H1 (cell line): ENCODE measurements at regions not wholly inside any gene's neighbourhood (a gene's known extent, or its start where the extent isn't known, plus 50 kb on each side); places are given as distances from the start of the nearest gene placed in this dataset.

Experiments used
- CTCF ChIA-PET: fragments of 300-600 bp; sonication (Branson Sonifier 250); formaldehyde crosslinking; loops from one replicate; lab custom pipeline; 2021; ENCODE audit not compliant: partially characterized antibody; lab: Charles Lee
- POLR2A ChIA-PET: fragments of 300-600 bp; sonication (Branson Sonifier 250); formaldehyde crosslinking; loops from one replicate; lab custom pipeline; 2021; ENCODE audit warnings: inconsistent platforms; ENCODE audit not compliant: partially characterized antibody; lab: Charles Lee
- DNase-seq, 2 experiments: peaks; one replicate each; pipeline versions ENCODE4 v3.0.0 to v3.0.0-alpha.2; 2010 to 2022; ENCODE audit warnings: low spot score in 2 of 2, low read depth in 1 of 2, mixed read lengths in 1 of 2
- FAIRE-seq: peaks from 2 replicates; lab custom pipeline; 2011; peaks lifted over from hg19 to GRCh38; lab: Jason Lieb, UNC
- H2AFZ ChIP-seq: 2 replicates; pipeline ENCODE4 v1.8.1; 2012; ENCODE audit warnings: low read length, inconsistent platforms
- H2AK5ac ChIP-seq: 2 replicates; pipeline ENCODE4 v1.6.1; 2013; ENCODE audit warnings: low read depth, low read length
- H2BK120ac ChIP-seq: replicated peaks from 2 replicates; pipeline ENCODE3; 2013; ENCODE audit warnings: low read depth, low read length, inconsistent platforms
- H2BK12ac ChIP-seq: 2 replicates; pipeline ENCODE4 v1.6.1; 2013; ENCODE audit warnings: low read depth, low read length
- H2BK15ac ChIP-seq: 2 replicates; pipeline ENCODE4 v1.6.1; 2013; ENCODE audit warnings: low read length
- H2BK20ac ChIP-seq: 2 replicates; pipeline ENCODE4 v1.6.1; 2013; ENCODE audit warnings: low read length
- H2BK5ac ChIP-seq: 2 replicates; pipeline ENCODE4 v1.6.1; 2013; ENCODE audit warnings: low read depth, low read length
- H3K14ac ChIP-seq: 2 replicates; pipeline ENCODE4 v1.6.1; 2013; ENCODE audit warnings: inconsistent platforms; ENCODE audit not compliant: insufficient read length
- H3K18ac ChIP-seq: 2 replicates; pipeline ENCODE4 v1.6.1; 2013; ENCODE audit warnings: low read length; ENCODE audit errors: extremely low read depth
- H3K23ac ChIP-seq: 2 replicates; pipeline ENCODE4 v1.6.1; 2013; ENCODE audit warnings: inconsistent platforms; ENCODE audit not compliant: insufficient read length
- H3K23me2 ChIP-seq: 2 replicates; pipeline ENCODE4 v1.6.1; 2013; ENCODE audit warnings: low read depth, low read length
- H3K27ac ChIP-seq: 2 replicates; pipeline ENCODE4 v1.6.1; 2011; ENCODE audit warnings: low read depth, low read length, inconsistent platforms
- H3K27me3 ChIP-seq, 4 experiments: replicated peaks in 1 of 4; 1 replicate in 1 of 4; 2 replicates in 3 of 4; pipeline versions ENCODE4 v1.6.1 to v1.8.1; 2011 to 2013; ENCODE audit warnings: low read length in 3 of 4, mild to moderate bottlenecking in 3 of 4, inconsistent platforms in 2 of 4, mixed read lengths in 2 of 4, moderate library complexity in 1 of 4; ENCODE audit not compliant: control insufficient read depth in 3 of 4, insufficient read depth in 3 of 4; ENCODE audit errors: extremely low read depth in 1 of 4
- H3K36me3 ChIP-seq, 4 experiments: 2 replicates each; pipeline versions ENCODE4 v1.6.1 to v1.8.1; 2011 to 2013; ENCODE audit warnings: mild to moderate bottlenecking in 4 of 4, low read length in 3 of 4, moderate library complexity in 2 of 4, control low read depth in 1 of 4, inconsistent platforms in 1 of 4; ENCODE audit not compliant: insufficient read depth in 4 of 4, control insufficient read depth in 2 of 4
- H3K4ac ChIP-seq: replicated peaks from 2 replicates; pipeline ENCODE3; 2013; ENCODE audit warnings: low read length, low read depth, mixed read lengths, inconsistent platforms; ENCODE audit not compliant: insufficient read length
- H3K4me1 ChIP-seq, 4 experiments: replicated peaks in 1 of 4; 1 replicate in 1 of 4; 2 replicates in 3 of 4; pipeline versions ENCODE4 v1.6.1 to v1.8.1; 2011 to 2013; ENCODE audit warnings: low read length in 3 of 4, inconsistent platforms in 2 of 4, mixed read lengths in 1 of 4; ENCODE audit not compliant: insufficient read depth in 4 of 4, control insufficient read depth in 3 of 4
- H3K4me2 ChIP-seq, 2 experiments: 2 replicates each; pipeline versions ENCODE4 v1.6.1 to v1.8.1; 2011 to 2013; ENCODE audit warnings: low read depth in 2 of 2, low read length in 2 of 2, control low read depth in 1 of 2, inconsistent platforms in 1 of 2, mild to moderate bottlenecking in 1 of 2; ENCODE audit not compliant: insufficient read depth in 1 of 2
- H3K4me3 ChIP-seq, 4 experiments: fragments of 200-600, 300-600 bp in 1 of 4; sonication (generic), shearing (Covaris generic), sonication (Bioruptor Twin) in 1 of 4; 2 replicates each; pipeline versions ENCODE4 v1.5.1 to v1.8.1; 2011 to 2016; ENCODE audit warnings: low read length in 4 of 4, low read depth in 3 of 4, control low read depth in 2 of 4, inconsistent platforms in 2 of 4, mild to moderate bottlenecking in 2 of 4, mixed read lengths in 1 of 4, moderate library complexity in 1 of 4; ENCODE audit not compliant: insufficient read depth in 2 of 4; ENCODE audit errors: extremely low read depth in 1 of 4
- H3K56ac ChIP-seq: replicated peaks from 2 replicates; pipeline ENCODE3; 2013; ENCODE audit warnings: low read depth, mild to moderate bottlenecking, mixed read lengths, low read length, inconsistent platforms; ENCODE audit not compliant: insufficient read length
- H3K79me1 ChIP-seq: 2 replicates; pipeline ENCODE4 v1.6.1; 2013; ENCODE audit warnings: low read depth, low read length, control low read depth
- H3K79me2 ChIP-seq, 2 experiments: 2 replicates each; pipeline versions ENCODE4 v1.6.1 to v1.8.1; 2012 to 2013; ENCODE audit warnings: low read length in 2 of 2, mild to moderate bottlenecking in 2 of 2, inconsistent platforms in 1 of 2; ENCODE audit not compliant: insufficient read depth in 2 of 2, control insufficient read depth in 1 of 2
- H3K9ac ChIP-seq, 4 experiments: replicated peaks in 1 of 4; 1 replicate in 1 of 4; 2 replicates in 3 of 4; pipeline versions ENCODE4 v1.6.1 to v1.8.1; 2011 to 2013; ENCODE audit warnings: low read depth in 3 of 4, low read length in 3 of 4, control low read depth in 2 of 4, mild to moderate bottlenecking in 2 of 4, moderate library complexity in 2 of 4, inconsistent platforms in 1 of 4; ENCODE audit errors: extremely low read depth in 1 of 4
- H3K9me3 ChIP-seq, 2 experiments: 2 replicates each; pipeline versions ENCODE4 v1.6.1 to v1.8.1; 2012 to 2013; ENCODE audit warnings: mild to moderate bottlenecking in 2 of 2, moderate library complexity in 2 of 2, control low read depth in 1 of 2, inconsistent platforms in 1 of 2, low read depth in 1 of 2, low read length in 1 of 2, mixed read lengths in 1 of 2; ENCODE audit not compliant: insufficient read depth in 2 of 2
- H4K20me1 ChIP-seq, 2 experiments: replicated peaks in 1 of 2; 2 replicates each; pipeline versions ENCODE3 to v1.8.1; 2011 to 2013; ENCODE audit warnings: inconsistent platforms in 2 of 2, low read length in 2 of 2, mild to moderate bottlenecking in 1 of 2; ENCODE audit not compliant: insufficient read depth in 2 of 2, control insufficient read depth in 1 of 2
- H4K5ac ChIP-seq: 2 replicates; pipeline ENCODE4 v1.6.1; 2013; ENCODE audit warnings: low read length, low read depth, mixed read lengths, inconsistent platforms; ENCODE audit not compliant: insufficient read length
- H4K8ac ChIP-seq: 2 replicates; pipeline ENCODE4 v1.8.0; 2013; ENCODE audit warnings: mild to moderate bottlenecking, moderate library complexity, low read length, inconsistent platforms; ENCODE audit not compliant: insufficient read depth; ENCODE audit errors: extremely low read depth
- H4K91ac ChIP-seq: replicated peaks from 2 replicates; pipeline ENCODE3; 2013; ENCODE audit warnings: low read length, mixed read lengths, inconsistent platforms; ENCODE audit not compliant: insufficient read length
- CHD1 ChIP-seq: IDR thresholded peaks from 2 replicates; pipeline ENCODE4 v1.6.1; 2012; ENCODE audit warnings: low read depth, low read length, improper control_type of control experiment
- HDAC6 ChIP-seq: IDR thresholded peaks from one replicate; pipeline ENCODE4 v1.7.1; 2012; ENCODE audit warnings: low read depth, mild to moderate bottlenecking, inconsistent platforms, low read length, moderate library complexity
- TAF1 ChIP-seq: IDR thresholded peaks from 2 replicates; pipeline ENCODE4 v1.6.1; 2011; ENCODE audit warnings: mild to moderate bottlenecking, low read depth, low read length
- WGBS, 2 experiments: shearing (Covaris generic) in 1 of 2; methylation state at CpG; one replicate each; pipeline versions ENCODE4 v1.1.6 to v1.1.7; 2013 to 2015; ENCODE audit warnings: low lambda C conversion rate in 2 of 2, mixed read lengths in 2 of 2, inconsistent platforms in 1 of 2, low coverage in 1 of 2, missing lambda C conversion rate in 1 of 2; ENCODE audit not compliant: insufficient replicate concordance in 2 of 2, insufficient coverage in 1 of 2, insufficient read length in 1 of 2; ENCODE audit errors: extremely low coverage in 1 of 2, missing lambda C conversion rate in 1 of 2; 5-methylcytosine and 5-hydroxymethylcytosine counted together

DNA sequence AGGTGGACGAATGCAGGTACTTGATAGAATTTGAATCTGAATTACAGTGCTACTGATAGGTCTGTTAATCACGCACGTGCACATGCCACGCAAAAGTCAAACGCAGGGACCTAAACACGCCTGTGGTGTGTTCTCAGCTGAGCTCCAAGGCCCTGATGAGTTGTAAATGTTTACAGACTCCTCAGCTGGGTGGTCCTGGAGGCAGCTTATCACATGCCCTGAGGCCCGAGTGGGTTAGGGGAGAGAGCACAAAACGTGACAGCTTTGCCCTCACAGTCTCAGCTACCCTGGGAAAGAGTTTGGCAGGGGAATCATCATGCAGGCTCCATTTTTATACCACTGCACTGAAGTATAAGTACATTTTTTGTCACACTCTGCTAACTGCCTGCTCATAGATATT, 68.3 kb upstream of the FAM110C start:
- Histone ChIP-seq H3K56ac (no peak overlapping the region), H2AFZ (peak overlapping the region; percentile 54; the same call in 1 of the 2 replicates), H3K79me2 (no peaks in the 10 kb centered on the region), H3K27me3 (no peaks in the 10 kb centered on the region), H4K20me1 (no peaks in the 10 kb centered on the region), H3K9ac (no peak overlapping the region), H3K27ac (no peak overlapping the region), H3K23me2 (no peaks in the 10 kb centered on the region), H3K4me2 (no peak overlapping the region), H3K18ac (no peak overlapping the region), H3K9me3 (no peaks in the 10 kb centered on the region), H2AK5ac (no peak overlapping the region), H2BK20ac (peak overlapping the region; percentile 72; the same call in 1 of the 2 replicates), H2BK12ac (peak overlapping the region; percentile 69; the same call in 1 of the 2 replicates), H4K5ac (no peak overlapping the region), H3K36me3 (no peaks in the 10 kb centered on the region), H2BK5ac (no peak overlapping the region), H3K14ac (no peak overlapping the region), H3K4me1 (peaks cover 0 to 5% (median 4%) of the 10 kb centered on the region in 4 experiments; a peak in 3 of 7 replicates), H3K23ac (no peak overlapping the region), H2BK15ac (0 out of 2 replicates have a peak overlapping the region, but pooled peaks have one; percentile 13), H4K8ac (no peak overlapping the region; the same call in 1 of the 2 replicates), H3K4me3 (no peak overlapping the region), H4K91ac (no peak overlapping the region), H3K4ac (peak overlapping the region; percentile 44), H3K79me1 (no peaks in the 10 kb centered on the region), H2BK120ac (no peak overlapping the region)
- 85% methylated on average over 8 of the region's 8 CpGs; no CpG with 5 or more reads in 1 of the 2 experiments for WGBS, 2 experiments
- POLR2A ChIA-PET: no interaction called here
- FAIRE-seq (no peak), DNase-seq (no peak)
- TF ChIP-seq TAF1: no peak
- TF ChIP-seq HDAC6: no peak
- no peak for TF ChIP-seq CHD1
- CTCF ChIA-PET: interaction anchor here (0.6 to 5.7 kb wide), 14 partner anchors 9 to 392 kb away, joined by 3 to 28 read pairs (median 5); no protein-coding TSS in a partner anchor
